Endothelial cell of umbilical vein (primary cell): ENCODE measurements at regions not wholly inside any gene's neighbourhood (a gene's known extent, or its start where the extent isn't known, plus 50 kb on each side); places are given as distances from the start of the nearest gene placed in this dataset.

Source experiments
- BruUV-seq: library from RNA; stranded (reverse); fragments of 400-500 nt; replicated peaks from 2 replicates; lab custom pipeline; 2021; lab: Mats Ljungman, UMichigan
- CTCF ChIA-PET: fragments of 300-600, 350-600 bp; sonication (Branson Sonifier 250); formaldehyde crosslinking; loops from one replicate; lab custom pipeline; 2021; ENCODE audit warnings: antibody characterized with exemption, inconsistent platforms; lab: Charles Lee
- POLR2A ChIA-PET: fragments of 300-600, 350-600 bp; sonication (Branson Sonifier 250); formaldehyde crosslinking; loops from one replicate; lab custom pipeline; 2021; ENCODE audit warnings: antibody characterized with exemption, inconsistent platforms; lab: Charles Lee
- DNase-seq: peaks from one replicate; pipeline ENCODE4 v3.0.0-alpha.2; 2011; ENCODE audit warnings: low read depth, low spot score
- FAIRE-seq: peaks from 2 replicates; lab custom pipeline; 2011; peaks lifted over from hg19 to GRCh38; lab: Jason Lieb, UNC
- H2AFZ ChIP-seq: 2 replicates; pipeline ENCODE4 v1.6.0; 2012; ENCODE audit warnings: low read depth, low read length, control low read depth, inconsistent platforms
- H3K27ac ChIP-seq: 2 replicates; pipeline ENCODE4 v1.5.1; 2011; ENCODE audit warnings: low read depth, mild to moderate bottlenecking, control low read depth, low read length, moderate library complexity; ENCODE audit not compliant: insufficient read depth
- H3K27me3 ChIP-seq, 2 experiments: 2 replicates each; pipeline versions ENCODE4 v1.6.0 to v1.6.1; 2011; ENCODE audit warnings: low read length in 2 of 2, mixed read lengths in 1 of 2; ENCODE audit not compliant: control insufficient read depth in 2 of 2, insufficient read depth in 2 of 2
- H3K36me3 ChIP-seq, 2 experiments: 2 replicates in 1 of 2; 3 replicates in 1 of 2; pipeline ENCODE4 v1.5.1; 2011; ENCODE audit warnings: low read length in 2 of 2, mild to moderate bottlenecking in 1 of 2, moderate library complexity in 1 of 2; ENCODE audit not compliant: control insufficient read depth in 2 of 2, insufficient read depth in 2 of 2; ENCODE audit errors: extremely low read depth in 1 of 2
- H3K4me1 ChIP-seq: 3 replicates; pipeline ENCODE4 v1.5.1; 2011; ENCODE audit warnings: mild to moderate bottlenecking, low read length; ENCODE audit not compliant: control insufficient read depth, insufficient read depth; ENCODE audit errors: extremely low read depth
- H3K4me2 ChIP-seq: 2 replicates; pipeline ENCODE4 v1.6.1; 2011; ENCODE audit warnings: low read length, control low read depth, mixed read lengths; ENCODE audit not compliant: insufficient read depth
- H3K4me3 ChIP-seq, 3 experiments: fragments of 200-600 bp in 1 of 3; sonication (generic), shearing (Covaris generic) in 1 of 3; replicated peaks in 1 of 3; 2 replicates each; pipeline ENCODE4 v1.5.1; 2011 to 2016; ENCODE audit warnings: control low read depth in 3 of 3, low read length in 3 of 3, mild to moderate bottlenecking in 2 of 3, inconsistent platforms in 1 of 3, low read depth in 1 of 3, moderate library complexity in 1 of 3; ENCODE audit not compliant: insufficient read depth in 1 of 3
- H3K79me2 ChIP-seq: 2 replicates; pipeline ENCODE4 v1.6.0; 2012; ENCODE audit warnings: low read length, inconsistent platforms; ENCODE audit not compliant: control insufficient read depth, insufficient read depth
- H3K9ac ChIP-seq: replicated peaks from 2 replicates; pipeline ENCODE3; 2011; ENCODE audit warnings: low read length, control low read depth; ENCODE audit not compliant: insufficient read depth; ENCODE audit errors: extremely low read depth
- H3K9me1 ChIP-seq: replicated peaks from 3 replicates; pipeline ENCODE4 v1.6.0; 2011; ENCODE audit warnings: mild to moderate bottlenecking, low read length; ENCODE audit not compliant: control insufficient read depth, insufficient read depth; ENCODE audit errors: extremely low read depth
- H3K9me3 ChIP-seq: replicated peaks from 2 replicates; pipeline ENCODE4 v1.5.1; 2012; ENCODE audit warnings: low read length, inconsistent platforms; ENCODE audit not compliant: control insufficient read depth, insufficient read depth
- H4K20me1 ChIP-seq: replicated peaks from 2 replicates; pipeline ENCODE3; 2011; ENCODE audit warnings: mild to moderate bottlenecking, low read length; ENCODE audit not compliant: control insufficient read depth, insufficient read depth; ENCODE audit errors: extremely low read depth
- CTCF ChIP-seq, 2 donors: IDR thresholded peaks; 1 replicate in 1 of 2; 2 replicates in 1 of 2; pipeline ENCODE4 v1.5.1; 2011; ENCODE audit warnings: low read length in 2 of 2, mild to moderate bottlenecking in 2 of 2, moderate library complexity in 2 of 2, control low read depth in 1 of 2, inconsistent platforms in 1 of 2, low read depth in 1 of 2; ENCODE audit not compliant: insufficient read depth in 1 of 2; ENCODE audit errors: extremely low read depth in 1 of 2
- EZH2 ChIP-seq: IDR thresholded peaks from 2 replicates; pipeline ENCODE4 v1.6.1; 2012; ENCODE audit warnings: borderline replicate concordance, low read depth, mild to moderate bottlenecking, moderate library complexity, low read length, inconsistent platforms; ENCODE audit not compliant: severe bottlenecking
- FOS ChIP-seq: IDR thresholded peaks from 2 replicates; pipeline ENCODE4 v1.6.1; 2011; ENCODE audit warnings: mild to moderate bottlenecking, low read length, moderate library complexity, borderline replicate concordance; ENCODE audit not compliant: insufficient read depth
- GATA2 ChIP-seq: IDR thresholded peaks from 2 replicates; pipeline ENCODE4 v1.7.0; 2011; ENCODE audit warnings: low read depth, mild to moderate bottlenecking, moderate library complexity, mixed read lengths, low read length; ENCODE audit not compliant: insufficient read length, insufficient read depth
- JUN ChIP-seq: IDR thresholded peaks from 2 replicates; pipeline ENCODE4 v1.6.1; 2011; ENCODE audit warnings: borderline replicate concordance, low read depth; ENCODE audit not compliant: insufficient read length, insufficient read depth
- MAX ChIP-seq: IDR thresholded peaks from 2 replicates; pipeline ENCODE4 v1.6.1; 2011; ENCODE audit not compliant: insufficient read depth, insufficient read length
- MYC ChIP-seq: IDR thresholded peaks from one replicate; pipeline ENCODE4 v1.6.1; 2011; ENCODE audit warnings: mild to moderate bottlenecking, low read depth, low read length
- POLR2A ChIP-seq: IDR thresholded peaks from 2 replicates; pipeline ENCODE4 v1.6.1; 2012; ENCODE audit warnings: low read depth, mild to moderate bottlenecking, control low read depth, low read length
- POLR2AphosphoS5 ChIP-seq: IDR thresholded peaks from 2 replicates; pipeline ENCODE4 v1.6.1; 2012; ENCODE audit warnings: low read depth, mild to moderate bottlenecking, control low read depth, low read length, moderate library complexity; ENCODE audit not compliant: insufficient read depth
- dilution Hi-C: fragments of 300-500 bp; cut with MboI; formaldehyde crosslinking; loops from one replicate; pipeline ENCODE4 v1.15.0; 2019; ENCODE audit warnings: low sequenced_read_pairs; ENCODE audit not compliant: extremely low pct_ligation_motif_present
- intact Hi-C: fragments of 100-400 bp; cut with micrococcal nuclease; formaldehyde crosslinking; loops from one replicate; pipeline ENCODE4 v1.10.0; 2022

GRCh38 chr10:89900554-89900953 lies 199.2 kb downstream of the KIF20B start:
- no peak overlapping the region for H3K4me2 ChIP-seq
- no peaks in the 10 kb centered on the region for H3K27me3 ChIP-seq
- no peaks in the 10 kb centered on the region for H3K36me3 ChIP-seq
- ChIA-PET POLR2A (no interaction called here), CTCF (no interaction called here)
- DNase-seq = no peak
- H3K9me1 ChIP-seq = no peaks in the 10 kb centered on the region
- H3K27ac ChIP-seq = no peak overlapping the region
- no peaks in the 10 kb centered on the region for H3K79me2 ChIP-seq
- TF ChIP-seq POLR2AphosphoS5 = no peak
- TF ChIP-seq CTCF (IDR thresholded peaks at IDR 0.05; ENCODE audit: extremely low read depth in 1 of 2, insufficient read depth in 1 of 2, low read depth in 1 of 2, low read length in 2 of 2) = no peak
- TF ChIP-seq MYC = no peak
- no peak for TF ChIP-seq POLR2A
- TF ChIP-seq FOS = no peak
- TF ChIP-seq GATA2 = no peak
- TF ChIP-seq MAX = no peak
- TF ChIP-seq JUN = no peak
- no peak for TF ChIP-seq EZH2
- H3K9ac ChIP-seq = no peak overlapping the region
- H3K4me3 ChIP-seq = no peak overlapping the region
- dilution Hi-C loops (no loop called here), intact Hi-C loops (no loop called here)
- no peaks in the 10 kb centered on the region for H4K20me1 ChIP-seq
- no TSS peak for BruUV-seq
- H3K4me1 ChIP-seq = no peaks in the 10 kb centered on the region
- no peak for FAIRE-seq
- H2AFZ ChIP-seq = no peak overlapping the region
- H3K9me3 ChIP-seq = no peaks in the 10 kb centered on the region
